PC-3 (cell line): ENCODE measurements at regions not wholly inside any gene's neighbourhood (a gene's known extent, or its start where the extent isn't known, plus 50 kb on each side); places are given as distances from the start of the nearest gene placed in this dataset.

Source experiments
- CTCF ChIP-seq: fragments of 300-600 bp; sonication (generic); conservative IDR thresholded peaks from 2 replicates; pipeline ENCODE4 v1.5.1; 2017; ENCODE audit warnings: antibody characterized with exemption, low read depth, mild to moderate bottlenecking, low read length
- EZH2 ChIP-seq: fragments of 300-600 bp; sonication (generic); IDR thresholded peaks from one replicate; pipeline ENCODE4 v1.6.1; 2017; ENCODE audit warnings: antibody characterized with exemption, mild to moderate bottlenecking, low read length; ENCODE audit not compliant: unreplicated experiment
- EZH2phosphoT487 ChIP-seq: fragments of 300-600 bp; sonication (generic); IDR thresholded peaks from 2 replicates; pipeline ENCODE4 v1.6.1; 2018; ENCODE audit warnings: mild to moderate bottlenecking, antibody characterized with exemption, low read length, borderline replicate concordance

GRCh38 chr5:116992681-116993080 is 418.1 kb upstream of the SEMA6A start:
- TF ChIP-seq CTCF (no peak), EZH2phosphoT487 (no peak), EZH2 (no peak)
